BJ (cell line): ENCODE measurements at regions not wholly inside any gene's neighbourhood (a gene's known extent, or its start where the extent isn't known, plus 50 kb on each side); places are given as distances from the start of the nearest gene placed in this dataset.

Experiments used
- CTCF ChIA-PET: fragments of 350-600 bp; formaldehyde crosslinking; extraction: SDS; loops from one replicate; lab custom pipeline; 2021; ENCODE audit warnings: antibody characterized with exemption, inconsistent platforms; lab: Yijun Ruan, JAX
- POLR2A ChIA-PET: fragments of 300-600 bp; sonication (Branson Sonifier 250); formaldehyde crosslinking; extraction: SDS; loops from one replicate; lab custom pipeline; 2021; ENCODE audit warnings: antibody characterized with exemption; lab: Charles Lee
- DNase-seq: peaks from one replicate; pipeline ENCODE4 v3.0.0-alpha.2; 2011; ENCODE audit warnings: low read depth
- H3K27me3 ChIP-seq: 2 replicates; pipeline ENCODE4 v1.6.0; 2011; ENCODE audit warnings: low read length; ENCODE audit not compliant: control insufficient read depth, insufficient read depth
- H3K36me3 ChIP-seq: 2 replicates; pipeline ENCODE4 v1.5.1; 2011; ENCODE audit warnings: low read length; ENCODE audit not compliant: control insufficient read depth, insufficient read depth
- H3K4me3 ChIP-seq: 2 replicates; pipeline ENCODE4 v1.5.1; 2011; ENCODE audit warnings: low read depth, mild to moderate bottlenecking, control low read depth, low read length
- CTCF ChIP-seq: IDR thresholded peaks from 2 replicates; pipeline ENCODE4 v1.5.1; 2011; ENCODE audit warnings: low read depth, mild to moderate bottlenecking, control low read depth, inconsistent platforms, low read length, moderate library complexity; ENCODE audit not compliant: insufficient read depth

- H3K27me3 ChIP-seq = no peaks in the 10 kb centered on the region
- H3K36me3 ChIP-seq = no peaks in the 10 kb centered on the region
- POLR2A ChIA-PET = no interaction called here
- no peak for DNase-seq
- TF ChIP-seq CTCF = no peak
- CTCF ChIA-PET = interaction anchor here (2.5 kb wide), 1 partner anchor 15 kb away, joined by 6 read pairs; no protein-coding TSS in a partner anchor
- H3K4me3 ChIP-seq = no peak overlapping the region
These were observed 310.6 kb upstream of the ZMIZ1 start for GRCh38 chr10:78758176-78758575.

GRCh38 chr10:78759456-78760120, 309.2 kb upstream of the ZMIZ1 start:
- DNase-seq = no peak
- Histone ChIP-seq H3K27me3 (no peaks in the 10 kb centered on the region), H3K4me3 (no peak overlapping the region), H3K36me3 (no peaks in the 10 kb centered on the region)
- ChIA-PET POLR2A (interaction anchor here (0.7 kb wide), 1 partner anchor 9 kb away, joined by 3 read pairs; no protein-coding TSS in a partner anchor), CTCF (interaction anchor here (0.6 to 1.7 kb wide), 3 partner anchors 15 to 154 kb away, joined by 3 to 4 read pairs (median 3); no protein-coding TSS in a partner anchor)
- no peak for TF ChIP-seq CTCF

- Histone ChIP-seq H3K27me3 (no peaks in the 10 kb centered on the region), H3K4me3 (no peak overlapping the region), H3K36me3 (no peaks in the 10 kb centered on the region)
- TF ChIP-seq CTCF = no peak
- no peak for DNase-seq
- ChIA-PET POLR2A (no interaction called here), CTCF (interaction anchor here (0.7 to 1.7 kb wide), 3 partner anchors 14 to 326 kb away, joined by 3 to 4 read pairs (median 3); no protein-coding TSS in a partner anchor)
These were observed 308.1 kb upstream of the ZMIZ1 start for GRCh38 chr10:78760463-78761310.

- H3K36me3 ChIP-seq = no peaks in the 10 kb centered on the region
- H3K4me3 ChIP-seq = no peak overlapping the region
- TF ChIP-seq CTCF = no peak
- CTCF ChIA-PET = interaction anchor here (0.7 to 1.7 kb wide), 3 partner anchors 13 to 327 kb away, joined by 3 to 4 read pairs (median 3); no protein-coding TSS in a partner anchor
- no peak for DNase-seq
- no peaks in the 10 kb centered on the region for H3K27me3 ChIP-seq
- POLR2A ChIA-PET = no interaction called here
These were observed 307.4 kb upstream of the ZMIZ1 start for GRCh38 chr10:78761311-78761781.
